GM18870 (cell line): ENCODE measurements at regions not wholly inside any gene's neighbourhood (a gene's known extent, or its start where the extent isn't known, plus 50 kb on each side); places are given as distances from the start of the nearest gene placed in this dataset.
"Not testable (repeated sequence)": the region's sequence is repeated elsewhere in the genome, so short reads cannot be mapped to it uniquely, and the experiment has no call there.

Source experiments
- ATAC-seq: cut with Tn5 transposase; IDR thresholded peaks from one replicate; pipeline ENCODE4 v1.9.1; 2021; ENCODE audit warnings: moderate library complexity; ENCODE audit not compliant: unreplicated experiment

- ATAC-seq = not testable (repeated sequence)
Observed at GRCh38 chr13:73160371-73161031, 101.7 kb downstream of the KLF5 start.

DNA sequence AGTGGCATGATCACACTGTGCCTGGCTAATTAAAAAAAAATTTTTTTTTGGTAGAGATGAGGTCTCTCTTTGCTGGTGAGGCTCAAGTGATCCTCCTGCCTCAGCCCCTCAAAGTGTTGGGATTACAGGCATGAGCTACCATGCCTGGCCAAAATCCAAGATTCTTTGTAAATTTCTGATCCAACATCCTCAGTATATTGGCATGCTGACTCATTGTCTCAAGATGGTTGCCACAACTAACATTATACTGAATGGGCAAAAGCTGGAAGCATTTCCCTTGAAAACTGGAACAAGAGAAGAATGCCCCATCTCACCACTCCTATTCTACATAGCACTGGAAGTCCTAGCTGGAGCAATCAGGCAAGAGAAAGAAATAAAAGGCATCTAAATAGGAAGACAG, 100.0 kb downstream of the KLF5 start:
- no peak for ATAC-seq

DNA sequence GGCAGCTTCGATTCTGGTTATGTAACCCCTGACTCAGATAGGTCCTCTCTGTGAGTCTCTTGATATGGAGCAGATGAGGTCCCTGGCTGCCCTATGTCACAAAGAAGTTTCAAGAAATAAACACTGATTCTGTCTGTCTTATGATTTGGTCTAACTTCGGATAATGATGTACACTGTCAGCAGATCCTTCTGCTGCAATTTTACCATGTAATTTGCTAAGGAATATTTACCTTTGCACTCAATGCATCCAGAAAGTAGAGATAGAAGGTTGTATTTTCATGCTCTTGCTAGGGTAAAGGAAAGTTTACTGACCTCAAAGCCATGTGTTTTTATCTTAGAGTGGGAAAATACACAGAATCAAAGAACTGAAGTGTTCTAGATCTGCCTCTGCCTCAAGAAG, 98.2 kb downstream of the KLF5 start:
- no peak for ATAC-seq

- no peak for ATAC-seq
Observed at GRCh38 chr13:73146707-73147106, 87.9 kb downstream of the KLF5 start.

DNA sequence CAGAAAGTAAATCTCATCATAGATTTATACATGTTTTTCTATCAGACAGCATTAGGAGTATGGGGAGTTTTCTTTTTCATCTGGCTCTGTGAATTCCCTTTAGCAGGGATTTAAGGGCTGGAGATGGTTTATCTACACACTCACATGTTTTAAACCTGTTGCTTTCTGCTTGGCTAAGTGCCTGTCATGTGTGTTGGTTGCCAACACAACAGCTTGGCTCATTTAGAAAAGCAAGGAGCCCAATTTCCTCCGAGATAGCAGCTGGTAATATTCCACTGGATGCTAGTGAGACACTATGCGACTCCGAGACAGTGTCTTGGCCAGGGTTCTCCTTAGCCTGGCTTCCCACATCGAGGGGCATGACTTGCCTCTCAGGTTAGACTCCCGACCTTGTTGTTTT, 83.3 kb downstream of the KLF5 start:
- no peak for ATAC-seq

DNA sequence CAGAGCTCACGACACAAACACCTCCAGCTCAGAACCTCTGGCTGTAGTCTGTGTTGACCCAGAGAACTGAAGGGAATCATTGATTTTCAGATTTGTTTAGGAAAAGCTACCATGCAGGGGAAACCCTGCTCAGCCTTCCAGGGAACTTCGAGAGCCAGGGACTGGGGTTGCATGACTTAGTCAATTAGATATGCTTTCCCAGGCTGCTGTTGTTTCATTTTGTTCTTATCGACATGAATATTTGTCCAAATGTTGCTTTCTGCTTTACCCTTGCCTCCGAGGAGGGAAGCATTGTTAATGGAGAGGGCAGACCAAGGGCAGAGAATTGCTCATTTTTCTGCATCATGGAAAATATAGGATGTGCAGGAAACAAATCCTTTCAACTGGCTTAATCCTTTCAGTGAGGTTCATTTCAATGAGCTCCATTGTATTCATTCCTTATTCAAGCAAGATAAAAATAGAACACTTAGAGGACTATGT, 82.5 kb downstream of the KLF5 start:
- ATAC-seq = no peak

DNA sequence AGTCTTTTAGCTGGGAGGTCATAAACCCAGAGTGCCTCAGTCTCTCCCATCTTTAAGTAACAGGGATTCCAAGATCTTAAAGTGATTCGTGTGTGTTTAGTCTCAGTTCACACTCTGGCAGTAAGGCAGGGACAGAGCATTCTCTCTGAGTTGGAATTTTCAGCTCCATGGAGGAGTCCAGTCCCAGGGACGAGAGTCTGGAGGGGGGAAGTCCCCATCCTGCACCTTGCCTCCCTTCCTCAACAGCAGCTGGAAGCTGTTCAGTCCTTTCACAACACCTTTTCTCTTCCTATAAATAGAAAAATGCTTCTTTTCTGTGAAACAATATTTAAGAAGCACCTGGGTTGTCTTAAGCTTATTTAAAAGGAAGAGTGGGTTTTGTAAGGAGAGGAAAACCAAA, 82.0 kb downstream of the KLF5 start:
- no peak for ATAC-seq

DNA sequence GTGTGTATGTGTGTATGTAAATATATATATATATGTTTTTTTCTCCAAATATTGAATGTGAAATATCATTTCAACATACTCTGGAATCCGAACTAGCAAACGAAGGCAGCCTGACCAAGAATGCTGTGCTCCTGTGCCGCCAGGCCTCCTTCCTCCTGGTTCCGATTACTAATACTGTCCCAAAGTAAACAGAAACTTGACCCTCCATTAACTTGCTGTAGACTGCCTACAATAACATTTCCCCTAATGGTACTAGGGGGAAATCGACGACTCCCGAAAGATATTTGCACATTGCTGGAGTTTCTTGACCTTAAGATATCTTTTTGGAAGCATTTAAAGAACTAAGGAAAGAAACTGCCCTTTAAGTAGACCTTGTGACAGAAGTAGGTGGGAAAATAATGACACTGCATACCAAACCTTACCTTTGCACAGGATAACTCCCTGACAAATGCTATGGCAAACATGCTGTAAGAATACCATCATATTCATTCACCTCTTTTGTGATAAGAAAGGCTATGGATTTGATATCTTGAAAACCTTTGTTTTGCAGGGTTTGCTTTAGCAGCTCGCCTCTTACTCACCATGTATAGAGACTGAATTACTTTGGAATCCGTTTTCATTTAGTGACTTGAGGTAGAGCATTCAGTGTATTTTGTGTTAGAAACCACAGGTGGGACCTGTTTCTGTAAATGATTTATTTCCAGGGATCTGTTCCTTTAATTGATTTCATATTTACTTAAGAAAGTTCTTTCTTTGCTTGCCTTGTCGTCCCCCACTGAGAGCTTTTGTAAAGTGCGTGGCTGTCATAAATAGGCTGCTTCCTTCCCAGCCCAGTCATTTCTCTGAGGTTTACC, 80.1 kb downstream of the KLF5 start:
- ATAC-seq = no peak

DNA sequence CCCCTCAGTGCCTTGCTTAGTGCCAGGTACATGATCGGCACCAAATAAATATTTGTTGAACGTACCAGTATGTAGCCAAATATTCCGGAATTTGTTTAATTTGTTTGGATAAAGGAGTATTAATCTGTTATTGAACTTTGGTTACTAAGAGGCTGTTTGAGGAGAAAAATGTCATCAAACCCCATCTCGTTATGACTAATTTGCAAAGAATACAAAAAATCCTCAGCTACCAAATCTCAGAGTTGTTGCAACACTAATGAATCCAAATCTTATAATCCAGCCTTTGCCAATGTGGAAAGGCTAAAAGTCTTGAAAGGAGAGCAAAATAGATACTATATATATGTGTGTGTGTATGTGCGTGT, 79.5 kb downstream of the KLF5 start:
- ATAC-seq = no peak

- ATAC-seq = no peak
Observed at GRCh38 chr13:73136776-73137175, 78.0 kb downstream of the KLF5 start.

- ATAC-seq = no peak
Observed at GRCh38 chr13:73133531-73133930, 74.7 kb downstream of the KLF5 start.

GRCh38 chr13:73131247-73131646, 72.4 kb downstream of the KLF5 start:
- no peak for ATAC-seq

DNA sequence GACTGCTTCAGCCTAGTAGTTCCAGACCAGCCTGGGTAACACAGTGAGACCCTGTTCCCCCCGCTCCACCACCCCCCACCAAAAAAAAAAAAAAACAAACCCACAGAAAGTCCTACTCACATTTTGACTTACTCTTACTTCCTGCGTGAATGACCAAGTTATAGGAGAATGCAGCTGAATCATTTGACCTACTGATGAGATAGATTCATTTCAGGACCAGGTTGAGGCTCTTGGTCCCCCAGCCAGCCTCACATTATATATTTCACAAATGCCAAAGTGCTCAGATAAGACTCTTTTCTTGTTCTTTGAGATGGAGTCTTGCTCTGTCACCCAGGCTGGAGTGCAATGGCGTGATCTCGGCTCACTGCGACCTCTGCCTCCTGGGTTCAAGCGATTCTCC, 70.2 kb downstream of the KLF5 start:
- ATAC-seq = no peak
